Urinary bladder (tissue), 3 donors: ENCODE measurements at regions not wholly inside any gene's neighbourhood (a gene's known extent, or its start where the extent isn't known, plus 50 kb on each side); places are given as distances from the start of the nearest gene placed in this dataset.
"Not testable (repeated sequence)": the region's sequence is repeated elsewhere in the genome, so short reads cannot be mapped to it uniquely, and the experiment has no call there.

Experiments used
- DNase-seq: peaks from one replicate; pipeline ENCODE4 v3.0.0-alpha.2; 2015; ENCODE audit errors: extremely low spot score
- H3K27ac ChIP-seq: one replicate; pipeline ENCODE4 v1.5.1; 2013; ENCODE audit warnings: low read depth, mild to moderate bottlenecking, moderate library complexity
- H3K36me3 ChIP-seq: one replicate; pipeline ENCODE4 v1.6.1; 2013; ENCODE audit warnings: mild to moderate bottlenecking, moderate library complexity; ENCODE audit not compliant: insufficient read depth
- H3K4me1 ChIP-seq: one replicate; pipeline ENCODE4 v1.6.1; 2013; ENCODE audit warnings: mild to moderate bottlenecking, moderate library complexity; ENCODE audit not compliant: insufficient read depth
- H3K4me3 ChIP-seq: one replicate; pipeline ENCODE4 v1.5.1; 2013; ENCODE audit warnings: low read depth, low read length
- WGBS: extraction: QIAGEN DNeasy Blood & Tissue Kit; methylation state at CpG from one replicate; pipeline ENCODE4 v1.1.7; 2013; 5-methylcytosine and 5-hydroxymethylcytosine counted together
- donor health status: healthy with polysubstance abuse.
- donor health status: healthy.

DNA sequence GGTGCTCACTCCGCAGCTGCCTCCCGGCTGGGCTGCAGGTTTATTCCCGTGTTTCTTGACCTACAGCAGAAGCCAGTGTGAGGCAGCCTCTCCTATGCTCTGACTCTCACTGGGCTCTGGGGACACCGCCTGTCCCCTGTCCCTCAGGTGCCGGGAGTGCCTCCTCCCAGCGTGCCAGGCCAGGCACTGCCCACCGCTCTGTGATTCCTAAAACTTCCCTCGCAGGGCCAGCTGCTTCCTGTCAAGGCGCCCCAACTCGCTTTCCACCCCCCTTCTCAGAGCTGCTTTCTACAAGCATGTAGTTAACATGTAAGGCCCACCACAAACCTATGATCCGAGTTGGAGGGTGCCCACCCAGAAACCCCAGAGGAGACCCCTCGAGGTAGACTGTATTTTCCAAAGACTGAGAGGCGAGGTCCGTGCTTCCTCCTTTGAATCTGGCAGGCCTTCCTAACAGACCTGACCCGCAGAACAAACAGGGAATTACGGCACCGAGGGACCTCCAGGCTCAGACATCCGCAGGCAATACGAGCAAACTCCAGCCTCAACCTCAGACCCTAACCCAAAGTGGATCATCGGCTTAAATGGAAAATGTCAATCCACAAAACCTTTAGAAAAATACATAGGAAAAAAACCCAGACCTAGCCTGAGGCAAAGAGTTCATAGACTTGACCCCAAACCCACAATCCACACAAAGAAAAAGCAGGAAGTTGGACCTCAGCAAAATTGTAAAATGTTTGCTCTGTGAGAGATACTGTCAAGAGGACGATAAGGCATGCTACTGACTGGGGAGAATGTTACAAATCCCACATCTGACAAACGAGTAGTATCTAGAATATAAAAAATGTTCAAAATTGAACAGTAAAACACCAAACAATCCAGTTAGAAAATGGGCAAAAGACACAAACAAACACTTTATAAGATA lies 121.3 kb upstream of the IQSEC1 start:
- DNase-seq, result no peak
- no peak overlapping the region for H3K27ac ChIP-seq

DNA sequence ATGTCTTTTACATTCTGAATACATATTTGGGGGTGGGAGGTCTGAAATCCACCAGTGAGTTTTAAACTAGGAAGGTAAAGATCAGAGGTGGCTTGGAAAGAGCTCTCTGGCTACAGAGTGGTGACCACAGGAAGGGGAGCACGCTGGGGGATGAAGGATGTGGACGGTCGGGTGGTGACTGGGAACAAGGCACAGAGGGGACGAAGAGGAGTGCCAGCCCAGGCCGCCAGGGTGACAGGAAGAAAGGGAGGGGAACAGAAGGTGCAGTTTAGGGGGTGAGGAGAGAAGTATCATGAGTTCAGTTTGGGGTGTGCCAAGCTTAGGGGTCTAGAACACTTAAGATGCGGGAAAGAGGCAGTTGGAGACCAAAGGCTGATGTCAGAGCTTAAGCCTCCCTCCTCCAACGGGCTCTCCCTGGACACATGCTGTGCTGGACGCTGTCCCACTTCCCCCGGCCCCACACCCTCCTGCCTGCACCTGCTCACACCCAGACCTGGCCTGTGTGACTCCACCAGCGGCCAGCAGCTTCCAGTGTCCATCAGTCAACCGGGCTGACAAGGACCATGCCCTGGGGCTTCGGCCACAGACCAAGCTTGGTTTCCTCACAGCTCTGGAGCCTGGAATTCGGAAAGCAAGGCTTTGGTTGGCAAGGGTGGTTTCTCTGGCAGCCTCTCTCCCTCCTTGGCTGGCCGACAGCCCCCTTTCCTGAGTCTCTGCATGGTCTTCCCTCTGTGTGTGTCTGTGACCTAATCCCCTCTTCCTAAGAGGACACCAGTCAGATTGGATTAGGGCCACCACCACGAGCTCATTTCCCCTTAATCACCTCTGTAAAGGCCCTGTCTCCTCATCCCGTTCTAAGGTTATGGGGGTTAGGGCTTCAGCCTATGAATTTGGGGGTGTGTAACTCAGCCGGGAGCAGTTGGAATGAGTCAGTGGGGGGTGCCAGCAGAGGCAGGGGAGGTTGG lies 120.4 kb upstream of the IQSEC1 start:
- DNase-seq, result no peak
- Histone ChIP-seq H3K4me3 (no peak overlapping the region), H3K36me3 (no peaks in the 10 kb centered on the region), H3K4me1 (no peaks in the 10 kb centered on the region), H3K27ac (no peak overlapping the region)
- 59% methylated on average over 17 of the region's 17 CpGs for WGBS

More for the DNA sequence above, 121.3 kb upstream of the IQSEC1 start:
- H3K4me1 ChIP-seq, result no peaks in the 10 kb centered on the region
- H3K36me3 ChIP-seq, result no peaks in the 10 kb centered on the region
- H3K4me3 ChIP-seq, result no peak overlapping the region
- WGBS, result 47% methylated on average over 22 of the region's 22 CpGs

DNA sequence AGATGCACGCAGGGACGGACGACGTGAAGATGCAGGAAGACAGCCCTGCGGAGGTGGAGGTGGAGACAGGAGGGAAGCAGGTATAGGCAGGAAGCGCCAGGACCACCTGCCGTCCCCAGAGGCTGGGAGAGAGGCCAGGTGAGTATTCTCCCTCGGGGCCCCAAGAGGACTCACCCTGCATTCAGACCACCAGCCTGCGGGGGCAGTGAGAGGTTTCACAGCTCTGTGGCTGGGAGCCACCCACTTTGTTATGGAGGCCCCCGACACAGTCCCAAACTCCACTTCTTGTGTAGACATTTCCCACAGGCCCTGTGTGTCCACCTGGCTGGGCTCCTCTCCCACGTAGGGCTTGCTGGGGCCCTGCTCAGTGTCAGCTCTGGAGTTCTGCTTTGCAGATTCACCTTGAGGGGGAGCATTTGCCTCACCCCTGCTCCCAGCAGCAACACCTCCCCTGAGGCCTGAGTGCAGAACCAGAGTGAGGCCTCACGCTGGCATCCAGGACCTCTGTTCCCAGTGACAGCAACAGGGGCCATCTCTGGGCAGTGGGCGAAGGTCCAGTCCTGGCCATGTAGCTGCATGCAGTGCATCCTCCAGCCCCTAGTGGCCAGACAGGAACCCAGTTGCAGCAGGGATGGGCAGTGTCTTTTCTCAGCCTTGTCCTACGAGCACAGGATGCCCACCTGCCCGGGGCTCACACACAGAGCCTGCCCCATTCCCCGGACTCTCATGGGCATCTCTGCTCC lies 119.4 kb upstream of the IQSEC1 start:
- Histone ChIP-seq H3K4me3 (no peak overlapping the region), H3K36me3 (no peaks in the 10 kb centered on the region), H3K4me1 (no peaks in the 10 kb centered on the region), H3K27ac (no peak overlapping the region)
- WGBS, result 81% methylated on average over 16 of the region's 16 CpGs
- DNase-seq, result no peak

DNA sequence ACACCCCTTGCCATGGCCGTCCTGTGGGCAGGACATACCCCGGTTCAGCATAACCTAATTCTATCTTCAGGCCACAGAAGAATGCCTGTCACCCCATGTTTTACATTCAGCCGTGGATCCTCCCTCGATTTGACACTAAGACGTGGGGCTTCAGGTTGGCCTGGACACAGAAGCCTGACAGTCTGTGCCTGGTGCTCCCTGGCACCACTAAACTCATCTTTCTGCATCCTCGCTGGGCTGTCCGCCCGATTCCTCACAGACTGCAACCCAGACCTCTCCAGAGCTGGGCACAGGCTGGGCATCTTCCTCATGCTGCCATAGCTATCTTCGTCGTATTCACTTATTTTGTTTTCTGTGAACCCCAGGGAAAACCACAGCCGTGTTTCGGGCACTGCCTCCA lies 117.8 kb upstream of the IQSEC1 start:
- no peaks in the 10 kb centered on the region for H3K36me3 ChIP-seq
- no peak overlapping the region for H3K27ac ChIP-seq
- 87% methylated on average over 12 of the region's 12 CpGs for WGBS
- H3K4me3 ChIP-seq, result no peak overlapping the region
- no peak for DNase-seq
- no peaks in the 10 kb centered on the region for H3K4me1 ChIP-seq

DNA sequence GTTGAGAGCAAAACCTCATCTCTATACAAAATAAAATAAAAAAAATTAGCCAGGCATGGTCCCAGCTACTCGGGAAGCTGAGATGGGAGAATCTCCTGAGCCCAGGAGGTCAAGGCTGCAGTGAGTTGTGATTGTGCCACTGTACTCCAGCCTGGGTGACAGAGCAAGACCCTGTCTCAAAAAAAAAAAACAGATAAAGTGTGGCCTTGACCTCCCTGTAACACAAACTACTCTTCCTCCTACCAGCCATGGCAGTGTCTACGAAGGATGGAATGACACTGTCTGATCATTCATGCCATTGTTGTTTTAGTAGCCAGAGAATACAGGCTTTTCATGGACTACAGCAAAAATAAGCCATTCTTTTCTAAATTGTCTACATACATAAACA lies 117.1 kb upstream of the IQSEC1 start:
- H3K4me1 ChIP-seq, result no peaks in the 10 kb centered on the region
- WGBS, result 73% methylated on average over 2 of the region's 2 CpGs
- DNase-seq, result no peak
- H3K4me3 ChIP-seq, result no peak overlapping the region
- H3K27ac ChIP-seq, result no peak overlapping the region
- H3K36me3 ChIP-seq, result no peaks in the 10 kb centered on the region

DNA sequence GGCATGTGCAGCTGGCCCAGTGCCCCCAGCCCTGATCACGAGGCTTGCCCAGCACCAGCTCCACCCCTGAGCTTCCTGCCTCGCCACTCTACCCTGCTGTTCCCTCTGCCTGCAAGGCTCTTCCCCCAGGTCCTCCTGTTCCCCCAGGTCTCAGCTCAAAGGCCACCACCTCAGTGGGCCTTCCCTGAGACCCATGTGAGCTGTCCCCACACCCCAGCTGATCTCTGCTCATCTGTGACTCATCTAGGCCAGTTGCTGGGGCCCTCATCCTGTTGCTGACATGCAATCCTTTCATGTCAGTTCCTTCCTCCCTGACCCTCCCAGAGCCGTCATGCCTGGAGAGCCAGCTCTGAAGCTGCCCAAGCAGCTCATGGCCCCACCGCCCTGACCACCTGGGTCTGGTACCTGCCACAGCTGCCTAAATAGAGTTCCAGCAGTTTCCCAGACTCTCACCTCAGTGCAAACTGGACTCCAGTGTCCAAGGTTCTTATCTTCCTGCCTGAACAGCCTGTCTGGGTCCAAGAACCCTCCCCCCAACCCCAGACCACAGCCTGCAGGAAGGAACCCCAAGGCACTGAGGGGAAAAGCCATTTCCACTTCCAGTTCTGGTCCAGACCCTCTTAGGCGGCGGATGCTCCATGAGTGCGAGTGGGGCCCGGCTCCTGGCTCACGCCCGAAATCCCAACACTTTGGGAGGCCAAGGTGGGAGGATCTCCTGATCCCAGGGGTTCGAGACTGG lies 116.6 kb upstream of the IQSEC1 start:
- Histone ChIP-seq H3K4me3 (no peak overlapping the region), H3K27ac (no peak overlapping the region), H3K36me3 (no peaks in the 10 kb centered on the region), H3K4me1 (no peaks in the 10 kb centered on the region)
- DNase-seq, result no peak
- 66% methylated on average over 11 of the region's 11 CpGs for WGBS

DNA sequence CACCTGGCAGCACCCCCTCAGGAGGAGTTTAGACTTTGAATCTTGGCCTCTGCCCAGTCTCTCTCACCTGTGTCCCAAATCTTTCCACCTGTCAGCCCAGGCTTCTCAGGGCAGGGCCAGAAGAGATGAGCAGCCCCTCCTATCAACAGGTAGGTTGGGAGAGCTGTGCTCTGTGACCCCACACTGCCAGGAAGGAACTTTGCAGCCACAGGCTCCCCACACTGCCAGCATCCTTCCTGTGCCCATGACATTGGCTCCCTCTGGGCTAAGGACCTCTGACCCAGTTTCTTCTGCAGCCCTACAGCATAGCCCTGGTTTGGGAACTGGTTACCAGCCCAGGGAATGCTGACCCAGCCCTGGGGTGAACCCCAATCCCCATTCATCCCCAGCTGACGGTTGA lies 115.7 kb upstream of the IQSEC1 start:
- 80% methylated on average over 1 of the region's 1 CpG for WGBS
- Histone ChIP-seq H3K36me3 (no peaks in the 10 kb centered on the region), H3K27ac (no peak overlapping the region), H3K4me3 (no peak overlapping the region), H3K4me1 (no peaks in the 10 kb centered on the region)
- no peak for DNase-seq

DNA sequence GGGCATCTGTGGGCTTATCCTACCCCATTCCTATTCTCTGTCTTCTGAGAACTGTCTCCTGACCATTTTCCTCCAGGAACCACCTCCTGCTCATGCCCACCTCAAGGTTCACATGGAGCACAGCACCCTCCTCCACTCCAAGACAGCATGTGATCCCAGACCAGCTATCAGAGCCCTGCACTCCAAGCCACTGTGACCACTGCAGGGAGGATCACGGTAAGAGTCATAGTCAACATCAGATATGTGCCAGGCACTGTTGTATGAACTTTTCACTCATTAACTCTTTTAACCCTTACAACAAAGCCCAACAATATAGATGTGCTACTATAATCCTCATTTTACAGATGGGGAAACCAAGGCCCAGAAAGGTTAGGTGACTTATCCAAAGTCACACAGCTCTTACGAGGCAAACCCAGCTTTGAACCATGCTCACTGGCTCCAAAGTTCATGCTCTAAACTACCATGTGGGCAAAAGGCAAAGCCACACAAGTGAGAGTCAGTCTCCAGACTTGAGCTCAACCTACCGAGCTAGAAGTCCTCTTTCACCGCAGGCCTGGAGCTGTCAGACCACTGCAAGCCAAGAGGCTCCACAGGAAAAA lies 115.1 kb upstream of the IQSEC1 start:
- H3K36me3 ChIP-seq, result no peaks in the 10 kb centered on the region
- 87% methylated on average over 4 of the region's 4 CpGs for WGBS
- H3K27ac ChIP-seq, result no peak overlapping the region
- no peaks in the 10 kb centered on the region for H3K4me1 ChIP-seq
- no peak overlapping the region for H3K4me3 ChIP-seq
- DNase-seq, result no peak

DNA sequence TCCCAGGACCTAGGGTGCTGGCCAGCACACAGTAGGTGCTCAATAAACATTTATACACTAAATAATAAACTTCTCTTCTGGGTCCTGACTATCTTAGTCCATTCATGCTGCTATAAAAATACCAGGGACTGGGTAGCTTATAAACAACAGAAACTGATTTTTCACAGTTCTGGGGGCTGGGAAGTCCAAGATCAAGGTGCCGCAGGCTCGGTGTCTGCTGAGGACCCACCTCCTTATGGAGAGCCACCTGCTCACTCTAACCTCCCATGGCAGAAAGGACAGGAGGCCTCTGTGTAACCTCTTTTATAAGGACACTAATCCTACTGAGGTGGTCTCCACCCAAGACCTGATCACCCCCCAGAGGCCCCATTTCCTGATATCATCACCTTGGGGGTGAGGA lies 114.4 kb upstream of the IQSEC1 start:
- WGBS, result 94% methylated on average over 2 of the region's 2 CpGs
- no peak for DNase-seq
- no peaks in the 10 kb centered on the region for H3K4me1 ChIP-seq

DNA sequence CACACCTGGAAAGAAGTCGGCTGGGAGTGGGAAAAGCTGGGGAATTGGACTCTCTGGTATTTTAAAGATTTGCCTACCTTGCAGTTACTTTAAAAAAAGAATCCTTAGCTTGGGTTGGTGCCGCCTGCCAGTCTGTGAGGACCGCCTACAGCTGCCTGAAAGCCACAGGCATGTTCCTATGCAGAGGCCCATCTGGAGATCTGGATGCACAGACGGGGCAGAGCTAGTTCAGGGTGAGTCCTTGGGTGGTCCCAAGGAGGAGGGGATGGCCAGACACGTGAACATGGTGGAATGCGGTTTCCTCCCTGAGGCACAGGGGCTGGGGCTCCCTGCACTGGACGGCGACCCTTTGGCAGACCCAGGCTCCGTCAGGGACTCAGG lies 113.2 kb upstream of the IQSEC1 start:
- no peak overlapping the region for H3K27ac ChIP-seq
- no peaks in the 10 kb centered on the region for H3K4me1 ChIP-seq
- H3K36me3 ChIP-seq, result no peaks in the 10 kb centered on the region
- 44% methylated on average over 9 of the region's 9 CpGs for WGBS
- H3K4me3 ChIP-seq, result no peak overlapping the region
- DNase-seq, result no peak

More for the DNA sequence above, 114.4 kb upstream of the IQSEC1 start:
- H3K4me3 ChIP-seq, result no peak overlapping the region
- H3K27ac ChIP-seq, result no peak overlapping the region
- no peaks in the 10 kb centered on the region for H3K36me3 ChIP-seq

DNA sequence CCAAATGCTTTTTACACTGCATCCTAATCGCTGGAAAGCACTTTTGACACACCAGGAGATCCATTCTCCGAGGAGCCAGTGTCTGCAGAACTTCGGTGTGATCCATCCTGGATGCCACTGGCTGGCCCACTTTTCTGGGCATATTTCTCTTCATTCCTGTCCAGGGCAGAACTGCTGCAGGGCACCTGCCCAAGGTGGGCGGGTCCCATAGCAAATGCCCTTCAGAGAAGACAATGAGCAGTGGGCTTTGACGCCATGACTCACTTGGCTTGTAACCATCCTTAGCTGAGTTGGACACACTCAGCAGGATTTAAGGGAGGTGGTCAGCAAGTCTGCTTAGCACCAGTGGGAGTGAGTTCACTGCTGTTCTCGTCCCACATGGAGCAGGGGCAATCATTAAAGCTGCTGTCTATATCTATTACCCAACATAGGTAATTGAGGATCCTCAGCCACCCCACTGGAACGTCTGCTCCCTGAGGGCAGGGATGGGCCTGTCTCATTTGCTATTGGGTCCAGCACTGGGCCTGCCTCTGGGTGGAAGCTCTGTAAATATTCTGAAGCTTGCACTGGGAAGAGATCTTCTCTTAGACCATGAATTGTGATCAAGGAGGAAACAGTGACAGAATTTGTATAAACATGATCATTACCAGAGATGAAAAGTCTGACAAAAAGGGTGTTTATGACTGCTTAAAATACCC lies 112.7 kb upstream of the IQSEC1 start:
- H3K4me1 ChIP-seq, result no peaks in the 10 kb centered on the region
- H3K4me3 ChIP-seq, result no peak overlapping the region
- WGBS, result 84% methylated on average over 7 of the region's 7 CpGs
- no peak for DNase-seq
- H3K36me3 ChIP-seq, result no peaks in the 10 kb centered on the region
- no peak overlapping the region for H3K27ac ChIP-seq

DNA sequence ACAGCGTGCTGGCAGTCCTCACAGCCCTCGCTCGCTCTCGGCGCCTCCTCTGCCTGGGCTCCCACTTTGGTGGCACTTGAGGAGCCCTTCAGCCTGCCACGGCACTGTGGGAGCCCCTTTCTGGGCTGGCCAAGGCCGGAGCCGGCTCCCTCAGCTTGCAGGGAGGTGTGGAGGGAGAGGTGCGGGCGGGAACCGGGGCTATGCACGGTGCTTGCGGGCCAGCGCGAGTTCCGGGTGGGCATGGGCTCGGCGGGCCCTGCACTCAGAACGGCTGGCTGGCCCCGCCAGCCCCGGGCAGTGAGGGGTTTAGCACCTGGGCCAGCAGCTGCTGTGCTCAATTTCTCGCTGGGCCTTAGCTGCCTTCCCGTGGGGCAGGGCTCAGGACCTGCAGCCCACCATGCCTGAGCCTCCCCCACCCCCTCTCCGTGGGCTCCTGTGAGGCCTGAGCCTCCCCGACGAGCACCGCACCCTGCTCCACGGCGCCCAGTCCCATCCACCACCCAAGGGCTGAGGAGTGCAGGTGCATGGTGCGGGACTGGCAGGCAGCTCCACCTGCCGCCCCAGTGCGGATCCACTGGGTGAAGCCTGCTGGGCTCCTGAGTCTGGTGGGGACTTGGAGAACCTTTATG lies 106.5 kb upstream of the IQSEC1 start:
- DNase-seq, H3K4me3 ChIP-seq, H3K4me1 ChIP-seq, H3K36me3 ChIP-seq, H3K27ac ChIP-seq: not testable (repeated sequence)
- WGBS, result 96% methylated on average over 32 of the region's 32 CpGs
